ENCODE measurements at regions not wholly inside any gene's neighbourhood (a gene's known extent, or its start where the extent isn't known, plus 50 kb on each side); places are given as distances from the start of the nearest gene placed in this dataset.

- DNase-seq (ENCODE audit: low spot score): no peak
These were observed 1070.6 kb downstream of the TRHDE start for GRCh38 chr12:73342733-73343132.

GRCh38 chr12:73352826-73353225 lies 1080.7 kb downstream of the TRHDE start:
- no peak for DNase-seq (ENCODE audit: low spot score)

GRCh38 chr12:73361156-73361863 lies 1089.1 kb downstream of the TRHDE start:
- no peak for DNase-seq (ENCODE audit: low spot score)

GRCh38 chr12:73361864-73362230 lies 1089.7 kb downstream of the TRHDE start:
- no peak for DNase-seq (ENCODE audit: low spot score)

- DNase-seq (ENCODE audit: low spot score): no peak
These were observed 1090.5 kb downstream of the TRHDE start for GRCh38 chr12:73362666-73363065.

- DNase-seq (ENCODE audit: low spot score): no peak
These were observed 1100.7 kb downstream of the TRHDE start for GRCh38 chr12:73372856-73373255.

- DNase-seq (ENCODE audit: low spot score): no peak
These were observed 1102.2 kb downstream of the TRHDE start for GRCh38 chr12:73374360-73374759.

GRCh38 chr12:73383584-73384222 lies 1111.5 kb downstream of the TRHDE start:
- no peak for DNase-seq (ENCODE audit: low spot score)

GRCh38 chr12:73384592-73384991 lies 1112.4 kb downstream of the TRHDE start:
- DNase-seq (ENCODE audit: low spot score): no peak

GRCh38 chr12:73390261-73390660 lies 1118.1 kb downstream of the TRHDE start:
- no peak for DNase-seq (ENCODE audit: low spot score)

- DNase-seq (ENCODE audit: low spot score): no peak
These were observed 1124.6 kb upstream of the ATXN7L3B start for GRCh38 chr12:73413051-73413450.

- DNase-seq (ENCODE audit: low spot score): no peak
These were observed 1123.7 kb upstream of the ATXN7L3B start for GRCh38 chr12:73413974-73414373.

- no peak for DNase-seq (ENCODE audit: low spot score)
These were observed 1122.7 kb upstream of the ATXN7L3B start for GRCh38 chr12:73414926-73415325.

- DNase-seq (ENCODE audit: low spot score): no peak
These were observed 1119.1 kb upstream of the ATXN7L3B start for GRCh38 chr12:73418541-73418940.

GRCh38 chr12:73421832-73422231 lies 1115.8 kb upstream of the ATXN7L3B start:
- no peak for DNase-seq (ENCODE audit: low spot score)

- DNase-seq (ENCODE audit: low spot score): no peak
These were observed 1113.2 kb upstream of the ATXN7L3B start for GRCh38 chr12:73424484-73424883.

- DNase-seq (ENCODE audit: low spot score): no peak
These were observed 1091.8 kb upstream of the ATXN7L3B start for GRCh38 chr12:73445658-73446324.

- no peak for DNase-seq (ENCODE audit: low spot score)
These were observed 1084.8 kb upstream of the ATXN7L3B start for GRCh38 chr12:73452672-73453469.

GRCh38 chr12:73460212-73460611 lies 1077.4 kb upstream of the ATXN7L3B start:
- DNase-seq (ENCODE audit: low spot score): no peak

- DNase-seq (ENCODE audit: low spot score): no peak
These were observed 1072.5 kb upstream of the ATXN7L3B start for GRCh38 chr12:73465106-73465505.

GRCh38 chr12:73486256-73486655 lies 1051.4 kb upstream of the ATXN7L3B start:
- no peak for DNase-seq (ENCODE audit: low spot score)

- no peak for DNase-seq (ENCODE audit: low spot score)
These were observed 1031.0 kb upstream of the ATXN7L3B start for GRCh38 chr12:73506611-73507010.

- DNase-seq (ENCODE audit: low spot score): no peak
These were observed 1023.0 kb upstream of the ATXN7L3B start for GRCh38 chr12:73514672-73515071.
